ENCODE measurements at regions not wholly inside any gene's neighbourhood (a gene's known extent, or its start where the extent isn't known, plus 50 kb on each side); places are given as distances from the start of the nearest gene placed in this dataset.

GRCh38 chr21:24147674-24148073 is 1459.6 kb downstream of the MRPL39 start:
- Mint-ChIP-seq H3K27me3 (no peaks in the 10 kb centered on the region), H3K27ac (no peak overlapping the region), H3K4me1 (ENCODE audit: low read depth) (no peaks in the 10 kb centered on the region), H3K4me3 (no peak overlapping the region), H3K9me3 (no peaks in the 10 kb centered on the region), H3K36me3 (ENCODE audit: low read depth) (no peaks in the 10 kb centered on the region)

- H3K36me3 Mint-ChIP-seq (ENCODE audit: low read depth): no peaks in the 10 kb centered on the region
- H3K27me3 Mint-ChIP-seq: no peaks in the 10 kb centered on the region
- H3K4me1 Mint-ChIP-seq (ENCODE audit: low read depth): no peaks in the 10 kb centered on the region
- no peak overlapping the region for H3K4me3 Mint-ChIP-seq
- H3K27ac Mint-ChIP-seq: no peak overlapping the region
- no peaks in the 10 kb centered on the region for H3K9me3 Mint-ChIP-seq
Observed at GRCh38 chr21:24131056-24131455, 1476.2 kb downstream of the MRPL39 start.

GRCh38 chr21:24127651-24128050 is 1479.6 kb downstream of the MRPL39 start:
- Mint-ChIP-seq H3K4me3 (no peak overlapping the region), H3K4me1 (ENCODE audit: low read depth) (no peaks in the 10 kb centered on the region), H3K36me3 (ENCODE audit: low read depth) (no peaks in the 10 kb centered on the region), H3K9me3 (no peaks in the 10 kb centered on the region), H3K27me3 (no peaks in the 10 kb centered on the region), H3K27ac (no peak overlapping the region)

- no peaks in the 10 kb centered on the region for H3K4me1 Mint-ChIP-seq (ENCODE audit: low read depth)
- no peak overlapping the region for H3K27ac Mint-ChIP-seq
- no peak overlapping the region for H3K4me3 Mint-ChIP-seq
- no peaks in the 10 kb centered on the region for H3K36me3 Mint-ChIP-seq (ENCODE audit: low read depth)
- no peaks in the 10 kb centered on the region for H3K27me3 Mint-ChIP-seq
- no peaks in the 10 kb centered on the region for H3K9me3 Mint-ChIP-seq
Observed at GRCh38 chr21:24123785-24124184, 1483.5 kb downstream of the MRPL39 start.

- no peak overlapping the region for H3K4me3 Mint-ChIP-seq
- H3K9me3 Mint-ChIP-seq: no peaks in the 10 kb centered on the region
- no peaks in the 10 kb centered on the region for H3K27me3 Mint-ChIP-seq
- H3K4me1 Mint-ChIP-seq (ENCODE audit: low read depth): no peaks in the 10 kb centered on the region
- no peaks in the 10 kb centered on the region for H3K36me3 Mint-ChIP-seq (ENCODE audit: low read depth)
- H3K27ac Mint-ChIP-seq: no peak overlapping the region
Observed at GRCh38 chr21:24118738-24119459, 1488.4 kb downstream of the MRPL39 start.

GRCh38 chr21:24115141-24115540 is 1492.1 kb downstream of the MRPL39 start:
- H3K36me3 Mint-ChIP-seq (ENCODE audit: low read depth): no peaks in the 10 kb centered on the region
- no peak overlapping the region for H3K27ac Mint-ChIP-seq
- H3K27me3 Mint-ChIP-seq: no peaks in the 10 kb centered on the region
- no peaks in the 10 kb centered on the region for H3K9me3 Mint-ChIP-seq
- H3K4me3 Mint-ChIP-seq: no peak overlapping the region
- no peaks in the 10 kb centered on the region for H3K4me1 Mint-ChIP-seq (ENCODE audit: low read depth)

GRCh38 chr21:24112020-24112419 is 1495.3 kb downstream of the MRPL39 start:
- Mint-ChIP-seq H3K4me3 (no peak overlapping the region), H3K4me1 (ENCODE audit: low read depth) (no peaks in the 10 kb centered on the region), H3K36me3 (ENCODE audit: low read depth) (no peaks in the 10 kb centered on the region), H3K27ac (no peak overlapping the region), H3K27me3 (no peaks in the 10 kb centered on the region), H3K9me3 (no peaks in the 10 kb centered on the region)

- H3K4me1 Mint-ChIP-seq (ENCODE audit: low read depth): no peaks in the 10 kb centered on the region
Observed at GRCh38 chr21:24110846-24111245, 1496.4 kb downstream of the MRPL39 start.

GRCh38 chr21:24097181-24097580 is 1510.1 kb downstream of the MRPL39 start:
- Mint-ChIP-seq H3K27ac (no peak overlapping the region), H3K36me3 (ENCODE audit: low read depth) (no peaks in the 10 kb centered on the region), H3K27me3 (peaks cover 19% of the 10 kb centered on the region), H3K9me3 (peaks cover 5% of the 10 kb centered on the region), H3K4me1 (ENCODE audit: low read depth) (no peaks in the 10 kb centered on the region), H3K4me3 (no peak overlapping the region)

More at GRCh38 chr21:24110846-24111245, 1496.4 kb downstream of the MRPL39 start:
- Mint-ChIP-seq H3K36me3 (ENCODE audit: low read depth) (no peaks in the 10 kb centered on the region), H3K4me3 (no peak overlapping the region), H3K27me3 (no peaks in the 10 kb centered on the region), H3K27ac (no peak overlapping the region), H3K9me3 (no peaks in the 10 kb centered on the region)

- Mint-ChIP-seq H3K36me3 (ENCODE audit: low read depth) (no peaks in the 10 kb centered on the region), H3K4me1 (ENCODE audit: low read depth) (no peaks in the 10 kb centered on the region), H3K27ac (no peak overlapping the region), H3K27me3 (peaks cover 15% of the 10 kb centered on the region), H3K9me3 (peaks cover 5% of the 10 kb centered on the region), H3K4me3 (no peak overlapping the region)
Observed at GRCh38 chr21:24096651-24097050, 1510.6 kb downstream of the MRPL39 start.

- peaks cover 5% of the 10 kb centered on the region for H3K9me3 Mint-ChIP-seq
- no peaks in the 10 kb centered on the region for H3K4me1 Mint-ChIP-seq (ENCODE audit: low read depth)
- H3K36me3 Mint-ChIP-seq (ENCODE audit: low read depth): no peaks in the 10 kb centered on the region
- peaks cover 4% of the 10 kb centered on the region for H3K27me3 Mint-ChIP-seq
- no peak overlapping the region for H3K4me3 Mint-ChIP-seq
- no peak overlapping the region for H3K27ac Mint-ChIP-seq
Observed at GRCh38 chr21:24093032-24093431, 1514.2 kb downstream of the MRPL39 start.

GRCh38 chr21:24076179-24076578 is 1531.1 kb downstream of the MRPL39 start:
- no peaks in the 10 kb centered on the region for H3K36me3 Mint-ChIP-seq (ENCODE audit: low read depth)
- H3K4me1 Mint-ChIP-seq (ENCODE audit: low read depth): peaks cover 3% of the 10 kb centered on the region
- no peak overlapping the region for H3K27ac Mint-ChIP-seq
- H3K27me3 Mint-ChIP-seq: no peaks in the 10 kb centered on the region
- no peaks in the 10 kb centered on the region for H3K9me3 Mint-ChIP-seq
- H3K4me3 Mint-ChIP-seq: no peak overlapping the region

GRCh38 chr21:24055696-24056095 is 1551.6 kb downstream of the MRPL39 start:
- H3K36me3 Mint-ChIP-seq (ENCODE audit: low read depth): no peaks in the 10 kb centered on the region
- no peak overlapping the region for H3K4me3 Mint-ChIP-seq
- H3K9me3 Mint-ChIP-seq: no peaks in the 10 kb centered on the region
- H3K27ac Mint-ChIP-seq: no peak overlapping the region
- peaks cover 4% of the 10 kb centered on the region for H3K4me1 Mint-ChIP-seq (ENCODE audit: low read depth)
- no peaks in the 10 kb centered on the region for H3K27me3 Mint-ChIP-seq

GRCh38 chr21:24050231-24050630 is 1557.0 kb downstream of the MRPL39 start:
- H3K27ac Mint-ChIP-seq: no peak overlapping the region
- no peaks in the 10 kb centered on the region for H3K9me3 Mint-ChIP-seq
- H3K4me3 Mint-ChIP-seq: no peak overlapping the region
- no peaks in the 10 kb centered on the region for H3K36me3 Mint-ChIP-seq (ENCODE audit: low read depth)
- H3K4me1 Mint-ChIP-seq (ENCODE audit: low read depth): peaks cover 35% of the 10 kb centered on the region
- H3K27me3 Mint-ChIP-seq: no peaks in the 10 kb centered on the region

- H3K4me1 Mint-ChIP-seq (ENCODE audit: low read depth): peaks cover 39% of the 10 kb centered on the region
- H3K4me3 Mint-ChIP-seq: peak overlapping the region; percentile 58
- peak overlapping the region; percentile 75 for H3K27ac Mint-ChIP-seq
Observed at GRCh38 chr21:24046829-24047443, 1560.3 kb downstream of the MRPL39 start.

GRCh38 chr21:24045775-24046215 is 1561.5 kb downstream of the MRPL39 start:
- H3K27me3 Mint-ChIP-seq: no peaks in the 10 kb centered on the region
- no peaks in the 10 kb centered on the region for H3K9me3 Mint-ChIP-seq
- no peak overlapping the region for H3K4me3 Mint-ChIP-seq
- peak overlapping the region; percentile 11 for H3K27ac Mint-ChIP-seq
- peaks cover 36% of the 10 kb centered on the region for H3K4me1 Mint-ChIP-seq (ENCODE audit: low read depth)
- H3K36me3 Mint-ChIP-seq (ENCODE audit: low read depth): no peaks in the 10 kb centered on the region

More at GRCh38 chr21:24046829-24047443, 1560.3 kb downstream of the MRPL39 start:
- Mint-ChIP-seq H3K27me3 (no peaks in the 10 kb centered on the region), H3K9me3 (no peaks in the 10 kb centered on the region), H3K36me3 (ENCODE audit: low read depth) (no peaks in the 10 kb centered on the region)

Measured in stimulated activated naive CD8-positive, alpha-beta T cell treated with anti-CD3 and anti-CD28 coated beads, Interleukin-15, Interleukin-2, amounts not matched to agents 100 ng/mL and 50 ng/mL, for 24 hours (primary cell).